ENCODE measurements at regions not wholly inside any gene's neighbourhood (a gene's known extent, or its start where the extent isn't known, plus 50 kb on each side); places are given as distances from the start of the nearest gene placed in this dataset.
A peak's percentile ranks its signal among the peaks of the same experiment; 100 is the strongest.

- DNase-seq (ENCODE audit: low spot score) = no peak
Measured at GRCh38 chrX:88526385-88526784, 220.6 kb upstream of the CPXCR1 start.

DNA sequence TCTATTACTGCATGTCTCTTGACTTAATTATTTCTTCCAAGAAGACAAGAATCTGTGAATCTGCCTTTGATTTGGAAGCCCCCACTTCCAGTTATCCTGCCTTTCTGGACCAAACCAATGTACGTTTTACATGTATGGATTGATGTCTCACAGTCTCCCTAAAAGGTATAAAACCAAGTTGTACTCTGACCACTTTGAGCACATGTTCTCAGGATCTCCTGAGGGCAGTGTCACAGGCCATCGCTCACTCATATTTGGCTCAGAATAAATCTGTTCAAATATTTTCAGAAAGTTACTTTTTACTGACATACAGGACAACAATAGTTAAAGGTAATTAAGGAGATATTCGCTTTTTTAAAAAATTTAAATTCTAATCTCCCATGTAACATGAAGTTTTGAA lies 188.6 kb upstream of the CPXCR1 start:
- DNase-seq (ENCODE audit: low spot score) = no peak

DNA sequence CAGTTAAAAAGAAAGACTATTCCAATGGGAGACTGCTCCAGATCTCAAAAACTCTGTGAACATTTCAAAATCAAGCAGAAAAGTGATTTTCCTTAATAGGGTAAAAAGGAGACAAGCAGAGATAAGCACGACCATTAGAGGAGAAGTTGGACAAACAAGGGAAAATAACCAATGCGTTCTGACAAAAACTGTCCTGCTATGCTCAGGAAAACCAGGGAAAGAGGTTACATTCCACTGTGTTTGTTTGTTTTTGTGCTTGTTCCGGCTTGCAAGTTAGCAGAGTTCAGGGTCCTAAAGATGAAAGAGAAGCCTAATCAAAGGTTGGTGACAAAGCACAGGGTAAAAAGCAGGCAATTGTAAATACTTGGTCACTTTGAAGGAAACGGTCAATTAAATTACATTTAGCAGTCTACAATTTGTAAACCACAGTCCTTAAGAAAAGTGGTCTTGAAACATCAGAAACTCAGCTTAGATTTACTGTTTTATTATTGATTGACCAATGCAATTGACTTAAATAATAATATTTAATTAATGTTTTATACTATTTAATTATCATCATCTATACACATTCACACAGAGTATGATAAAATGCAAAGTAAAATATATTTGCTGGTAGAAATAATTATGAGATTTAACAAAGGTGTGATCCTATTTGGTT lies 186.2 kb upstream of the CPXCR1 start:
- DNase-seq (ENCODE audit: low spot score) = no peak

DNA sequence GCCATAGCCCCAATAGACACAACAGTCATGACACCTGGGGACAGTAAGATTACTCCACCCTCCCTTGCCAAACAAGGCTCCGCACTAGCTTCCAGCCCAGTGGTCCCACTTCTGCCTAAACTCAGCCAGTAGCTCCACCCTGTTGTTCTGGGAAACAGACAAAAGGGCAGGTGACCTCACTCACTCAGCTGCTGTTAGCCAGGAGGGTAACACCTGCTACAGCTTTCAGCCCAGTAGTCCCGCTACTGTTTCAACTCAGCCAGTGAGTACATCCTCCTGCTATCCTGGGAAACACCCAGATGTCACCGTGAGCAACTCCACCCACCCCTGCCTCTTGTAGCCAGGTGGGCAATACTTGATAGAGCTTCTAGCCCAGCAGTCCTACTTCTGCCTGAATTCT lies 162.7 kb upstream of the CPXCR1 start:
- no peak for DNase-seq (ENCODE audit: low spot score)

GRCh38 chrX:88586317-88586716 lies 160.7 kb upstream of the CPXCR1 start:
- no peak for DNase-seq (ENCODE audit: low spot score)

DNA sequence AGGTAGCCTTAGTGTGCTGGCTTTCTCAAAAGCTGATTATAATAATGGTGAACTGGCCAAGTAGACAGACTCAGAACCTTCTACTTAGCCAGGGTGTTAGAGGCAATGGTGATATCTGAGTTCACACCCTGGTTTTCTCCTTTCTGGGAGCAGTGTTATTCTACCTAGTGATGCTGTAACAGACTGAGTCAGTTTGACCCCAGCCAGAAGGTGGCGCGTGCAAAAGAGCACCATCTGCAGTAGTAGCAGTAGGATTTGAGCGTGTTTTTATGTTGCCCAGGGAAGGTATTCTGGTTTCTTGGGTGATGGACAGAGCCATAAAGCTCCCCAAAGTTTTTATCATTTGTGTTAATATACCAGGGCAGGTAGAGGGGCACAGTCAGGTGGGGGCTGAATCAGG lies 143.8 kb upstream of the CPXCR1 start:
- DNase-seq (ENCODE audit: low spot score) = no peak

DNA sequence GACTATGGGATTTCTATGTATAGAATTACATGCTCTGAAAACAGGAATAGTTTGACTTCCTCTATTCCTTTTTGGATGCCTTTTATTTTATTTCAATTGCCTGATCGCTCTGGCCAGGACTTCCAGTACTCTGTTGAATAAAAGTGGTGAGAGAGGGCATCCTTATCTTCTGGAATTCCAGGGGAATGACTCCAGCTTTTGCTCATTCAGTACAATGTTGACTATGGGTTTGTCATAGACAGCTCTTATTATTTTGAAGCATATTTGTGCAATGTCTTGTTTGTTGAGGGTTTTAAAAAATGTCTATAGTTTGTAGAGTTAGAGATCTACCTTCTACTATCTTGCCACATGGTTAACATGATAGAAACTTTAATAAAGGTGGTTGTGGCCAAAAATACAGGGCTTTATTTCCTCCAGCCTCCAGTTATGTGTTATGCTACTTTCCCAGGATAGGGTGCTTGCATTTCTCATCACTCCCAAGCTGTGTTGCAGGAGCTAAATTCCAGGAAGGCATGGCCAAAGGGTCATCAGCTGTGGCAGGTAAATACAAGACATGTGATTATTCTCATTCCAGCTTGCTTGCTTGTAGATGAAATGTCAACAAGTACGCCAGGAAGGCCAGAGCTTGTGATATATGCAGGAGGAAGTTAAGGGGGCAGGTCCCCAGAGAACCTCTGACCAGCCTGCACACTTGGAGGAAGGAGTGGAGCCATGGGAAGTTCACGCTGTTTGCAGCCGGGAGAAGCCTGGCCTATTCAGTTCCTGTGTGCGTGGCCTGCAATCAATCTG lies 142.4 kb upstream of the CPXCR1 start:
- no peak for DNase-seq (ENCODE audit: low spot score)

- DNase-seq (ENCODE audit: low spot score) = no peak
Measured at GRCh38 chrX:88605222-88605583, 141.8 kb upstream of the CPXCR1 start.

- no peak for DNase-seq (ENCODE audit: low spot score)
Measured at GRCh38 chrX:88612870-88613329, 134.1 kb upstream of the CPXCR1 start.

DNA sequence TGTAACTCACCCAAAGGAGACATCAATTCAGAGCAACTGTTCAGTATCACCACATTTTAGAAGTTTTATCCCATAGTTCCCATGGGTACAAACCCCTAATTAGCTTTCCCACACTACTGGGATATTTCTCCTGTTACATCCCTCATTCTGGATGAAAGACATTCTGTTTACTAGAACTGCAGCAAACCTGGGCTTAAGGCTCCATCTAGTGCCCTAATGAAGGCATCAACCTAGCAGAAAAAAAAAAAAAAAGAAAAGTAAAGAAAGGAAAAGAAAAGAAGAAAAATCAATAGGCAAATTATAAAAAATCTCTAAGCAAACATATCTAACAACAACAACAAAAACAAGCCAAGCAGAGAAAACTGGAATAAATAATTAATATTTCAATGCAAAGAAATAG lies 133.7 kb upstream of the CPXCR1 start:
- DNase-seq (ENCODE audit: low spot score) = peak; percentile 54

DNA sequence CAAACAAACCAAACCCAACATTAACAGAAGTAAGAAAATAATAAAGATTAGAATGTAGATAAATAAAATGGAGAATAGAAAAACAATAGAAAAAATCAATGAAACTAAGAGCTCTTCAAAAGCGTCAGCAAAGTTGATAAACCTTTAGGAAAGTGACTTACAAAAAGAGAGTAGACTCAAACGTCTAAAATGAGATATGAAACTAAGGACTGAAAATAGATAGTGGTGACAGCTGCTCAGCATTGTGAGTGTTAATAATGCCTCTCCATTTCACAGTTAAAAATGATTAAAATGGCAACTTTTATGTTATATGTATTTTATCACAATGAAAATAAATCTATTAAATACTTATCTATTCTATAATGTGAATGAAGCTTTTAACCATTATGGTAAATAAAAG lies 125.7 kb upstream of the CPXCR1 start:
- DNase-seq (ENCODE audit: low spot score) = no peak

- no peak for DNase-seq (ENCODE audit: low spot score)
Measured at GRCh38 chrX:88655460-88655859, 91.6 kb upstream of the CPXCR1 start.

GRCh38 chrX:88660836-88661235 lies 86.2 kb upstream of the CPXCR1 start:
- no peak for DNase-seq (ENCODE audit: low spot score)

DNA sequence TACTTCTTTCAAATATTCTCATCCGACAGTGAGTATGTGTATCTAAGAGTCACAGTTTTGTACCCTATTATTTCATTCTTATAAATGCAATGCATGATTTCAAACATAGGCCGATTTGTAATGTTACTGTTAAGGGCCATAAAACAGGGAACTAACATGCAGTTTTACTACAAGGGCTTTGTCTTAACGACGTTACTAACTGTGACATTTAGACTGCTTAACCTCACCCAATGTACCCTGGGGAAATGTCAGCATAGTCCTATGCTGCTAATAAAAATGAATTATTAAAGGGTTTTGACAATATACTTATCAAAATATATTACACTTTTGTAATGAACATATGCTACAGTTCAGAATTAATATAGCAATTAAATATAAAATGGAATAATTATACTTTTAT lies 74.8 kb upstream of the CPXCR1 start:
- DNase-seq (ENCODE audit: low spot score) = no peak

Data from HT-29 (cell line).